GM18907 (cell line): ENCODE measurements at regions not wholly inside any gene's neighbourhood (a gene's known extent, or its start where the extent isn't known, plus 50 kb on each side); places are given as distances from the start of the nearest gene placed in this dataset.

ENCODE experiments used
- ATAC-seq: cut with Tn5 transposase; IDR thresholded peaks from one replicate; pipeline ENCODE4 v1.9.1; 2021; ENCODE audit warnings: mild to moderate bottlenecking, moderate library complexity; ENCODE audit not compliant: unreplicated experiment

DNA sequence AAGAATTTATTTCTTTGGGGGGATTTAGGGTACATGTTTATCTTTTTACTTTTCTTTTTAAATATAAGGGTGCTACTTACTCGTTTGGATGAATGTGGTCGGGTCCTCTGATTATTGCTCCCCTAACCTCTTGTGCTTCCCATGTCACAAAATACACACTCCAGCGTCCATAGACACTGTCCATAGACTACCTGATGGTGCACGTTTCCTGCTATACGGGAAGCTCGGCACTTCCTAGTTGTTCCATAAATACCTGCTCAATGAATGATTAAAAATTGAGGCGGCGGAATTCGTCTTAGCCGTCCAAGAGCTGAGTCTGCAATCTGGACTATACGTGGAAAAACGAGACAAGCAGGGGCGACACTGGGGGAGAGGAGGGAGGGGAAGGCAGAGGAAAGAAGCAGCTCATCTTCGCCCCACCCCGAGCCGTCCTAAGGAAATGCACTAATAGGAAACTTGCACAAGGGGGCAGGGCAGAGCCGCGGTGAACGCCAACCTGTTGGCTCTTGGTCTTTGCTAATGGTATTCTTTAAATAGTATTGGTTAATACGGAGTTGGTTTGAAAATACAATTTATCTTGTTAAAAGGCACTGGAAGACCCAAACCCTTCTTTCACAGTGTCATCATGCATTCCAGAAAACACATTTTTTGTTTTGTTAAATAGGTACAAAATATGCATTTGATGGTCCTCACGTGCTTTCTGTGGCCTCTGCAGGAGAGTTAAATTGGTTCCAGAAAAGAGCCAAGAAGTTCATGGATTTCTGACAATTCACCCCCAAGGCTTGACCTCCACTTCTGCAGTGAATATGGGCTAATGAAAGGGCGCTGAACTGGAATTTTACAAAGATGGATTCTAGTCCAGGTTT is 73.0 kb upstream of the KCTD1 start:
- peak; percentile 62 for ATAC-seq

DNA sequence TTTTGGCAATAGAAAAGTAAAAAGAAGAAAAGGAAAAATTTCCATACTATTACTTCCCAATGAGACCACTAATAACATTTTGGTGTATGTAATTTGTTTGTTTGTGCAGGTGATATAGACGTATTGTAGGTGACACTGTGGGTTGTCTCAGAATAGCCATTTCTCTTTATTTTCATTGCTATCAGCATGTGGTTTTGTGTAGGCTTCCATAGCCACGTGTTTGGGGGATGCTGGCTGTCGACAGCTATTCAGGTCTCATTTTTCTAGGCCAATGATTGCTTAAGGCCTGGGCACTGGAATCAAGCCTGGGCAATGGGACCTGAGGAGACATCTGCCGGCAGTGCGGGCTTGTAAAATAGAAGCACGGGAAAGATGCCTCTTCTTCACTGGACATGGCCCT is 71.0 kb upstream of the KCTD1 start:
- no peak for ATAC-seq

DNA sequence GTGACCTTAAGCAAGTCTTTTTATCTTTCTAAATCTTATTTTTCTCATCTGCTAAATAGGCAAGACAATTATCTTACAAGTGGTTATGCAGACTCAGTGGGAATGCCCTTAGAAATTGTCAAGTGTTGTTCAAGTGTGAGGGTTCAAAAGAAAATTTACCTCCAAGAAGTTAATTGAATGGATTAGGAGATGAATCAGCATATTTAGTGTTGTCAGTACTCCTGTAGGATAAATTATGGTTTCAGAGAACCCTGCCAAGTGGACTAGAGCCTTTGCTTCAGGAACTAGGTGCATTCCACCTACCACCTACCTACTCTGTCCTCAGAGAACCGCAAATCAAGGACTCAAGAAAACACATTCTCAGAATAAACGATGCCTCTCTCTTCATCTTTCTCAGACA is 69.8 kb upstream of the KCTD1 start:
- no peak for ATAC-seq

DNA sequence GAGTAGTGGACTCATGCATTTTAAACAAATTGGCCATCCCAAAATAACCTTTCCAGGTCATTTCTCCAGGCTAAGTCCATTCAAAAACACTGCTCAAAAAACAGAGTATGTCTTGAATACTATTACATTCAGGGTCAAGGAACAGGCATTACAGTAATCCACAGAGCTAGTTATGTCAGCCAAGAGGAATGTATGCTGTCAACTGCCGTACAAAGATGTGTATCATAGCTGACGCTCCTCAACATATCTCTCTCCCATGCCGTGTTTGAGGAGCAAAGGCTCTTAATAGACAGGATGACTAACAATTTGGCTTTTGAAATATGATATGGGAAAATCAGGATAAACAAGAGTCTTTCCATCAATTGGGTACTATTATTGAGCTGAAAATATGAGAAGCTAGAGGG is 68.8 kb upstream of the KCTD1 start:
- no peak for ATAC-seq

DNA sequence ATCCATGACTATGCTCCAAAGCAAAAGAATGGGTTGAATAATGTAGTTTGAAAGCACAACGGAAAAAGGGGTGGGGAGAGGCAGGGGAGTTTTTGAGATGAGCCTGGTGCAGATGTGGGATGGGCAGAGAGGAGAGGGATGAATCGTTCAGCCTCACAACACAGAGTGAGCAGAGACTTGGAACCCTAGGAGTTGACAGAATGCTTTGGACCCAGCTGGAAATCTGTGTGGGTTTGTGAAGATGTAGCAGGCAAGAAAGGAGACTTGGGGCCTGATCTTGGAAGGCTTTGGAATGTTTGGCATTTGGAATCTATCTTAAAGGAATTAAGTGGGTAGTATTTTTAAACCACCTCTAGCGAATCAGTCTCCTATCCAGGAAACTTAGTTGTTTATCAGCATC is 66.0 kb upstream of the KCTD1 start:
- ATAC-seq, result no peak
